Panc1 (cell line): ENCODE measurements at regions not wholly inside any gene's neighbourhood (a gene's known extent, or its start where the extent isn't known, plus 50 kb on each side); places are given as distances from the start of the nearest gene placed in this dataset.

Experiments used
- ATAC-seq: fragments of 200-7000 bp; cut with Tn5 transposase; 2 replicates; pipeline ENCODE4 v1.9.1; 2020; ENCODE audit warnings: mild to moderate bottlenecking, moderate library complexity
- BruUV-seq: library from RNA; stranded (reverse); fragments of 400-500 nt; replicated peaks from 2 replicates; lab custom pipeline; 2021; lab: Mats Ljungman, UMichigan
- CTCF ChIA-PET: fragments of 300-600 bp; sonication (Branson Sonifier 250); formaldehyde crosslinking; loops from one replicate; lab custom pipeline; 2022; ENCODE audit warnings: antibody characterized with exemption; lab: Charles Lee
- POLR2A ChIA-PET: fragments of 300-600 bp; sonication (Branson Sonifier 250); formaldehyde crosslinking; loops from one replicate; lab custom pipeline; 2022; ENCODE audit warnings: antibody characterized with exemption; lab: Charles Lee
- DNase-seq: peaks from one replicate; pipeline ENCODE4 v3.0.0-alpha.2; 2010; ENCODE audit warnings: low read depth, low spot score
- H3K27ac ChIP-seq: 2 replicates; pipeline ENCODE4 v1.5.1; 2011; ENCODE audit warnings: mild to moderate bottlenecking, low read length, inconsistent platforms
- H3K27me3 ChIP-seq: fragments of 200-500 bp; sonication (Bioruptor generic); 2 replicates; pipeline ENCODE4 v1.6.0; 2014; ENCODE audit warnings: low read length, inconsistent platforms; ENCODE audit not compliant: control insufficient read depth, insufficient read depth
- H3K36me3 ChIP-seq: fragments of 200-500 bp; sonication (Bioruptor generic); 2 replicates; pipeline ENCODE4 v1.5.1; 2014; ENCODE audit warnings: inconsistent platforms, mild to moderate bottlenecking, low read length, moderate library complexity; ENCODE audit not compliant: control insufficient read depth, insufficient read depth
- H3K4me1 ChIP-seq: 2 replicates; pipeline ENCODE4 v1.5.1; 2011; ENCODE audit warnings: inconsistent platforms, mild to moderate bottlenecking, low read length, moderate library complexity; ENCODE audit not compliant: control insufficient read depth, insufficient read depth
- H3K4me3 ChIP-seq, 2 experiments: 2 replicates each; pipeline ENCODE4 v1.5.1; 2011 to 2012; ENCODE audit warnings: low read depth in 2 of 2, low read length in 2 of 2, mild to moderate bottlenecking in 2 of 2, inconsistent platforms in 1 of 2, moderate library complexity in 1 of 2
- H3K9me3 ChIP-seq: fragments of 200-500 bp; sonication (Bioruptor generic); 2 replicates; pipeline ENCODE4 v1.5.1; 2014; ENCODE audit warnings: low read depth, mild to moderate bottlenecking, inconsistent platforms, low read length, moderate library complexity; ENCODE audit not compliant: control insufficient read depth, insufficient read depth
- CTCF ChIP-seq: fragments of 450-650 bp; IDR thresholded peaks from 2 replicates; pipeline ENCODE4 v1.5.1; 2017; ENCODE audit warnings: mild to moderate bottlenecking
- POLR2AphosphoS5 ChIP-seq: IDR thresholded peaks from 2 replicates; pipeline ENCODE4 v1.6.1; 2012; ENCODE audit warnings: mild to moderate bottlenecking, low read depth, low read length, moderate library complexity
- REST ChIP-seq, 2 experiments: IDR thresholded peaks; 2 replicates each; pipeline ENCODE4 v1.6.1; 2011 to 2012; ENCODE audit warnings: low read depth in 2 of 2, control low read depth in 1 of 2, low read length in 1 of 2, mild to moderate bottlenecking in 1 of 2, moderate library complexity in 1 of 2; ENCODE audit not compliant: insufficient read depth in 1 of 2
- SIN3A ChIP-seq: IDR thresholded peaks from 2 replicates; pipeline ENCODE4 v1.6.1; 2012; ENCODE audit warnings: low read depth, mild to moderate bottlenecking, low read length, moderate library complexity, borderline replicate concordance; ENCODE audit not compliant: insufficient read depth
- TCF7L2 ChIP-seq: IDR thresholded peaks from 2 replicates; pipeline ENCODE4 v1.6.1; 2011; ENCODE audit warnings: mild to moderate bottlenecking, low read depth, low read length, inconsistent platforms
- in situ Hi-C: cut with HindIII; loops from 2 replicates; pipeline ENCODE4 v1.10.0; 2016; ENCODE audit warnings: low sequenced_read_pairs, low pct_unique_long_range_greater_than_20kb
- intact Hi-C: fragments of 100-400 bp; cut with micrococcal nuclease; formaldehyde crosslinking; loops from one replicate; pipeline ENCODE4 v1.10.0; 2022; ENCODE audit not compliant: unreplicated experiment

- BruUV-seq: no TSS peak
These were observed 335.0 kb downstream of the DEPDC1B start for GRCh38 chr5:60365001-60365400.

GRCh38 chr5:60362158-60362557, 337.8 kb downstream of the DEPDC1B start:
- BruUV-seq: no TSS peak
- no peaks in the 10 kb centered on the region for H3K4me1 ChIP-seq
- H3K36me3 ChIP-seq: no peaks in the 10 kb centered on the region
- H3K27ac ChIP-seq: no peak overlapping the region
- no peak for DNase-seq
- POLR2A ChIA-PET: interaction anchor here (0.6 kb wide), 1 partner anchor 473 kb away, joined by 3 read pairs; no protein-coding TSS in a partner anchor
- in situ Hi-C loops: no loop called here
- intact Hi-C loops: no loop called here
- TF ChIP-seq SIN3A (no peak), POLR2AphosphoS5 (no peak)
- CTCF ChIA-PET: no interaction called here
- no peaks in the 10 kb centered on the region for H3K9me3 ChIP-seq
- ATAC-seq: no peak
- no peaks in the 10 kb centered on the region for H3K27me3 ChIP-seq
- no peak overlapping the region for H3K4me3 ChIP-seq

More at GRCh38 chr5:60365001-60365400, 335.0 kb downstream of the DEPDC1B start:
- DNase-seq: no peak
- TF ChIP-seq POLR2AphosphoS5 (no peak), TCF7L2 (no peak), CTCF (no peak), SIN3A (no peak), REST (IDR thresholded peaks at IDR 0.05; ENCODE audit: insufficient read depth in 1 of 2, low read depth in 2 of 2, low read length in 1 of 2) (no peak)
- intact Hi-C loops: no loop called here
- H3K4me1 ChIP-seq: no peaks in the 10 kb centered on the region
- H3K27ac ChIP-seq: no peak overlapping the region
- ChIA-PET CTCF (no interaction called here), POLR2A (no interaction called here)
- H3K36me3 ChIP-seq: no peaks in the 10 kb centered on the region
- no peak for ATAC-seq
- no peak overlapping the region for H3K4me3 ChIP-seq
- H3K9me3 ChIP-seq: no peaks in the 10 kb centered on the region
- in situ Hi-C loops: no loop called here
- H3K27me3 ChIP-seq: no peaks in the 10 kb centered on the region

- POLR2A ChIA-PET: no interaction called here
- BruUV-seq: no TSS peak
- TF ChIP-seq REST (IDR thresholded peaks at IDR 0.05; ENCODE audit: insufficient read depth in 1 of 2, low read depth in 2 of 2, low read length in 1 of 2): no peak
- TF ChIP-seq SIN3A: no peak
- TF ChIP-seq TCF7L2: no peak
- no peak for TF ChIP-seq POLR2AphosphoS5
- no peak for TF ChIP-seq CTCF
These were observed 339.6 kb downstream of the DEPDC1B start for GRCh38 chr5:60360355-60360754.

More at GRCh38 chr5:60360355-60360754, 339.6 kb downstream of the DEPDC1B start:
- Histone ChIP-seq H3K36me3 (no peaks in the 10 kb centered on the region), H3K27me3 (no peaks in the 10 kb centered on the region), H3K4me1 (no peaks in the 10 kb centered on the region), H3K4me3 (no peak overlapping the region), H3K27ac (no peak overlapping the region), H3K9me3 (no peaks in the 10 kb centered on the region)
- ATAC-seq (no peak), DNase-seq (no peak)
- intact Hi-C loops (no loop called here), in situ Hi-C loops (no loop called here)
- CTCF ChIA-PET: no interaction called here
